ENCODE measurements at regions not wholly inside any gene's neighbourhood (a gene's known extent, or its start where the extent isn't known, plus 50 kb on each side); places are given as distances from the start of the nearest gene placed in this dataset.

DNA sequence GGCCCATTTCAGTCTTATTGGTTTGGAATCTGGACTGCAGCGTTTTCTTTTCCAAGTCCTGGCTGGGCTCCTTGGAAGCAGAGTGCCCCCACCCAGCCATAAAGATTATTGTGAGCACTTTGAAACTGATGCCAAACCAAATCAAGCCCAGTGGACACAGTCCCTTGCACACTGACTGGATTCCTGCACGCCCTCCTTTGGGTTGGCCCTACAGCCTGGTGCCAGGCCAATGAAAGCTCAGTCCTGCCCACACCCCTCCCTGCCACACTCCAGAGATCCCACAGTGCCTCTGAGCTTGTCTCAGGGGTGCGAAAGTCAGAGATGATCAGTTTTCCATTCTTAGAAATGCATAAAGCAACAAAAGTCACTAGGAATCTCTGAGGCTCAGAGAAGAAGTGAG lies 181.9 kb downstream of the CETN3 start:
- no peak overlapping the region for H3K4me3 ChIP-seq
- intact Hi-C loops (cut with DNase I), result no loop called here
- 18 to 61% methylated on average over 3 of the region's 3 CpGs for WGBS, 2 donors
- H3K36me3 ChIP-seq, result no peaks in the 10 kb centered on the region
- no peaks in the 10 kb centered on the region for H3K27me3 ChIP-seq
- TF ChIP-seq EP300 (IDR thresholded peaks at IDR 0.05) (no peak), POLR2AphosphoS5 (IDR thresholded peaks at IDR 0.05) (no peak), POLR2A (IDR thresholded peaks at IDR 0.05) (no peak), CTCF (IDR thresholded peaks at IDR 0.05) (no peak)
- H3K9me3 ChIP-seq, result no peaks in the 10 kb centered on the region
- DNase-seq, result no peak
- peaks cover 0 to 16% (median 12%) of the 10 kb centered on the region in 4 donors for H3K4me1 ChIP-seq
- H3K27ac ChIP-seq, result no peak overlapping the region

GRCh38 chr5:90226433-90227099 lies 183.0 kb downstream of the CETN3 start:
- WGBS, 2 donors, result 11 to 51% methylated on average over 2 of the region's 2 CpGs
- no peak for TF ChIP-seq EP300 (IDR thresholded peaks at IDR 0.05)
- no peak for TF ChIP-seq POLR2A (IDR thresholded peaks at IDR 0.05)
- TF ChIP-seq CTCF (IDR thresholded peaks at IDR 0.05), result no peak
- TF ChIP-seq POLR2AphosphoS5 (IDR thresholded peaks at IDR 0.05), result no peak
- intact Hi-C loops (cut with DNase I), result no loop called here
- Histone ChIP-seq H3K27me3 (no peaks in the 10 kb centered on the region), H3K36me3 (no peaks in the 10 kb centered on the region), H3K27ac (no peak overlapping the region), H3K9me3 (no peaks in the 10 kb centered on the region), H3K4me1 (peaks cover 0 to 16% (median 11%) of the 10 kb centered on the region in 4 donors), H3K4me3 (no peak overlapping the region)
- no peak for DNase-seq

DNA sequence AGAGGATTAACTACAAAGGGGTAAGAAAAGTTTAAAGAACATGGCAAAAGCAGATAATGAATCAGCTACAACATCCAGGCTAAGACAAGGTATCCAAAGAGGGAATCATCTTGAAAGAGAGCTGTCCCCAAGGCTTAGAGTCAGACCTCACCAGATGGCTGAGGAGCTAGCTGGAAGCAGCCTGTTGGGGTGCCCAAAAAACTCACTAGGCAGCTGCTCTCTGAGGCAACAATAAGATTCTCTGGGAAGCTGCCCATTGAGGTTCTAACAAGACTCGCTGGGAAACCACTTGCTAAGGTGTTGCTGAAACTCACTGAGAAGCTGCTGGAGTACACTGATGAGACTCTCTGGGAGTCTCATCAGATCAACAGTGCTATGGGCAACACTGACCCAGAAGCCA lies 185.2 kb downstream of the CETN3 start:
- no peaks in the 10 kb centered on the region for H3K9me3 ChIP-seq
- no peak overlapping the region for H3K4me3 ChIP-seq
- DNase-seq, result no peak
- WGBS, 2 donors, result 93 to 99% methylated on average over 1 of the region's 1 CpG
- H3K4me1 ChIP-seq, result peaks cover 0 to 16% (median 11%) of the 10 kb centered on the region in 4 donors
- intact Hi-C loops (cut with DNase I), result no loop called here
- H3K36me3 ChIP-seq, result no peaks in the 10 kb centered on the region
- H3K27ac ChIP-seq, result no peak overlapping the region
- TF ChIP-seq POLR2A (IDR thresholded peaks at IDR 0.05), result no peak
- no peak for TF ChIP-seq POLR2AphosphoS5 (IDR thresholded peaks at IDR 0.05)
- TF ChIP-seq CTCF (IDR thresholded peaks at IDR 0.05), result no peak
- TF ChIP-seq EP300 (IDR thresholded peaks at IDR 0.05), result no peak
- H3K27me3 ChIP-seq, result no peaks in the 10 kb centered on the region

- Histone ChIP-seq H3K36me3 (no peaks in the 10 kb centered on the region), H3K9me3 (no peaks in the 10 kb centered on the region), H3K4me1 (peaks cover 0 to 16% (median 11%) of the 10 kb centered on the region in 4 donors), H3K27me3 (no peaks in the 10 kb centered on the region), H3K27ac (no peak overlapping the region), H3K4me3 (no peak overlapping the region)
- intact Hi-C loops (cut with DNase I), result no loop called here
- no peak for DNase-seq
- 86 to 96% methylated on average over 2 of the region's 2 CpGs for WGBS, 2 donors
- TF ChIP-seq EP300 (IDR thresholded peaks at IDR 0.05), result no peak
- no peak for TF ChIP-seq POLR2AphosphoS5 (IDR thresholded peaks at IDR 0.05)
- TF ChIP-seq CTCF (IDR thresholded peaks at IDR 0.05), result no peak
- TF ChIP-seq POLR2A (IDR thresholded peaks at IDR 0.05), result no peak
Observed at GRCh38 chr5:90223756-90224155, 185.8 kb downstream of the CETN3 start.

- TF ChIP-seq EP300 (IDR thresholded peaks at IDR 0.05) (no peak), POLR2A (IDR thresholded peaks at IDR 0.05) (no peak), POLR2AphosphoS5 (IDR thresholded peaks at IDR 0.05) (no peak), CTCF (IDR thresholded peaks at IDR 0.05) (no peak)
- Histone ChIP-seq H3K9me3 (peaks cover 0 to 3% (median 0%) of the 10 kb centered on the region in 4 donors), H3K4me1 (peaks cover 0 to 8% (median 0%) of the 10 kb centered on the region in 4 donors), H3K4me3 (no peak overlapping the region), H3K27me3 (no peaks in the 10 kb centered on the region), H3K27ac (no peak overlapping the region), H3K36me3 (no peaks in the 10 kb centered on the region)
- no peak for DNase-seq
- intact Hi-C loops (cut with DNase I), result no loop called here
- WGBS, 2 donors, result 49 to 68% methylated on average over 2 of the region's 2 CpGs
Observed at GRCh38 chr5:90221951-90222350, 187.6 kb downstream of the CETN3 start.
